IMR-90 (cell line): ENCODE measurements at regions not wholly inside any gene's neighbourhood (a gene's known extent, or its start where the extent isn't known, plus 50 kb on each side); places are given as distances from the start of the nearest gene placed in this dataset.

Experiments used
- ATAC-seq: fragments of 200-7000 bp; cut with Tn5 transposase; 2 replicates; pipeline ENCODE4 v1.9.1; 2020; ENCODE audit warnings: low read depth, mild to moderate bottlenecking, moderate library complexity
- BruUV-seq: library from RNA; stranded (reverse); fragments of 400-500 nt; replicated peaks from 2 replicates; lab custom pipeline; 2021; lab: Mats Ljungman, UMichigan
- CTCF ChIA-PET: fragments of 300-600 bp; formaldehyde crosslinking; extraction: SDS; loops from one replicate; lab custom pipeline; 2021; ENCODE audit warnings: antibody characterized with exemption; lab: Yijun Ruan, JAX
- POLR2A ChIA-PET: fragments of 300-600 bp; sonication (Branson Sonifier 250); formaldehyde crosslinking; loops from one replicate; lab custom pipeline; 2022; ENCODE audit warnings: antibody characterized with exemption; ENCODE audit not compliant: unreplicated experiment; lab: Charles Lee
- DNase-seq: peaks from one replicate; pipeline ENCODE4 v3.0.0; 2013
- H2AFZ ChIP-seq: replicated peaks from 2 replicates; pipeline ENCODE3; 2013; ENCODE audit warnings: low read length, mild to moderate bottlenecking; ENCODE audit not compliant: poor library complexity
- H2AK5ac ChIP-seq: 2 replicates; pipeline ENCODE4 v1.6.1; 2013; ENCODE audit warnings: low read depth, low read length, inconsistent platforms
- H2AK9ac ChIP-seq: replicated peaks from 2 replicates; pipeline ENCODE3; 2013; ENCODE audit warnings: mild to moderate bottlenecking, low read depth, low read length, moderate library complexity; ENCODE audit not compliant: poor library complexity
- H2BK120ac ChIP-seq: 2 replicates; pipeline ENCODE4 v1.6.1; 2013; ENCODE audit warnings: low read depth, low read length, inconsistent platforms
- H2BK15ac ChIP-seq: 3 replicates; pipeline ENCODE4 v1.6.1; 2013; ENCODE audit warnings: low read depth, low read length, inconsistent platforms
- H2BK20ac ChIP-seq: 2 replicates; pipeline ENCODE4 v1.6.1; 2013; ENCODE audit warnings: low read depth, mild to moderate bottlenecking, inconsistent platforms, low read length, moderate library complexity
- H2BK5ac ChIP-seq: 2 replicates; pipeline ENCODE4 v1.6.1; 2013; ENCODE audit warnings: mild to moderate bottlenecking, low read depth, low read length, inconsistent platforms; ENCODE audit not compliant: poor library complexity, severe bottlenecking
- H3K14ac ChIP-seq: replicated peaks from 2 replicates; pipeline ENCODE4 v1.6.1; 2013; ENCODE audit warnings: low read depth, low read length, inconsistent platforms
- H3K18ac ChIP-seq: 2 replicates; pipeline ENCODE4 v1.6.1; 2013; ENCODE audit warnings: low read depth, low read length, control low read depth
- H3K23ac ChIP-seq: 2 replicates; pipeline ENCODE4 v1.6.1; 2013; ENCODE audit warnings: low read depth, low read length, inconsistent platforms
- H3K27ac ChIP-seq: 2 replicates; pipeline ENCODE4 v1.5.1; 2013; ENCODE audit warnings: mild to moderate bottlenecking, control low read depth, low read length; ENCODE audit not compliant: insufficient read depth
- H3K27me3 ChIP-seq: 2 replicates; pipeline ENCODE4 v1.6.1; 2013; ENCODE audit warnings: low read length; ENCODE audit not compliant: control insufficient read depth, insufficient read depth
- H3K36me3 ChIP-seq: 2 replicates; pipeline ENCODE4 v1.6.1; 2013; ENCODE audit warnings: low read length, mixed read lengths; ENCODE audit not compliant: control insufficient read depth, insufficient read depth
- H3K4ac ChIP-seq: 2 replicates; pipeline ENCODE4 v1.6.1; 2013; ENCODE audit warnings: low read depth, low read length, inconsistent platforms
- H3K4me1 ChIP-seq: 2 replicates; pipeline ENCODE4 v1.6.1; 2013; ENCODE audit warnings: low read length, mixed read lengths; ENCODE audit not compliant: control insufficient read depth, insufficient read depth
- H3K4me2 ChIP-seq: 2 replicates; pipeline ENCODE4 v1.6.1; 2013; ENCODE audit warnings: low read depth, mild to moderate bottlenecking, control low read depth, low read length, moderate library complexity
- H3K4me3 ChIP-seq: 2 replicates; pipeline ENCODE4 v1.5.1; 2013; ENCODE audit warnings: low read depth, mild to moderate bottlenecking, control low read depth, low read length, moderate library complexity; ENCODE audit not compliant: insufficient read depth
- H3K56ac ChIP-seq: 2 replicates; pipeline ENCODE4 v1.6.1; 2013; ENCODE audit warnings: low read length, inconsistent platforms; ENCODE audit not compliant: insufficient read depth; ENCODE audit errors: extremely low read depth
- H3K79me1 ChIP-seq, 2 experiments: 2 replicates each; pipeline ENCODE4 v1.6.1; 2013; ENCODE audit warnings: low read length in 2 of 2, inconsistent platforms in 1 of 2, low read depth in 1 of 2
- H3K9ac ChIP-seq: 2 replicates; pipeline ENCODE4 v1.6.1; 2013; ENCODE audit warnings: low read depth, low read length, control low read depth
- H3K9me1 ChIP-seq: 2 replicates; pipeline ENCODE4 v1.6.1; 2013; ENCODE audit warnings: low read length, inconsistent platforms; ENCODE audit not compliant: insufficient read depth
- H3K9me3 ChIP-seq: 2 replicates; pipeline ENCODE4 v1.6.1; 2013; ENCODE audit warnings: low read length; ENCODE audit not compliant: control insufficient read depth, insufficient read depth
- H4K20me1 ChIP-seq: 2 replicates; pipeline ENCODE4 v1.6.1; 2013; ENCODE audit warnings: low read length, inconsistent platforms; ENCODE audit not compliant: insufficient read depth
- H4K5ac ChIP-seq: 2 replicates; pipeline ENCODE4 v1.6.1; 2013; ENCODE audit warnings: mild to moderate bottlenecking, low read depth, low read length, control low read depth
- H4K8ac ChIP-seq, 2 experiments: 2 replicates each; pipeline ENCODE4 v1.6.1; 2013; ENCODE audit warnings: low read depth in 2 of 2, low read length in 2 of 2, control low read depth in 1 of 2, inconsistent platforms in 1 of 2
- H4K91ac ChIP-seq: 2 replicates; pipeline ENCODE4 v1.6.1; 2013; ENCODE audit warnings: low read depth, low read length, inconsistent platforms; ENCODE audit not compliant: insufficient read depth
- BHLHE40 ChIP-seq: fragments of 150-350 bp; IDR thresholded peaks from 2 replicates; pipeline ENCODE4 v1.6.1; 2016; ENCODE audit warnings: mild to moderate bottlenecking, low read depth, low read length
- CEBPB ChIP-seq: IDR thresholded peaks from 2 replicates; pipeline ENCODE4 v1.6.1; 2012; ENCODE audit warnings: low read depth, low read length, improper control_type of control experiment
- CHD1 ChIP-seq: IDR thresholded peaks from 2 replicates; pipeline ENCODE4 v1.6.1; 2012; ENCODE audit warnings: low read depth, low read length, improper control_type of control experiment
- ELK1 ChIP-seq: fragments of 150-350 bp; IDR thresholded peaks from 2 replicates; pipeline ENCODE4 v1.6.1; 2016; ENCODE audit warnings: low read depth, mild to moderate bottlenecking, low read length, moderate library complexity, borderline replicate concordance
- FOS ChIP-seq: fragments of 150-350 bp; IDR thresholded peaks from 2 replicates; pipeline ENCODE4 v1.6.1; 2016; ENCODE audit warnings: low read depth, low read length
- MAFK ChIP-seq: IDR thresholded peaks from 2 replicates; pipeline ENCODE4 v1.6.1; 2012; ENCODE audit warnings: low read depth, low read length, improper control_type of control experiment
- MAZ ChIP-seq: IDR thresholded peaks from 2 replicates; pipeline ENCODE4 v1.6.1; 2012; ENCODE audit warnings: low read depth, mild to moderate bottlenecking, low read length, improper control_type of control experiment, moderate library complexity, borderline replicate concordance
- MXI1 ChIP-seq: IDR thresholded peaks from 2 replicates; pipeline ENCODE4 v1.6.1; 2012; ENCODE audit warnings: low read depth, mild to moderate bottlenecking, low read length, moderate library complexity, borderline replicate concordance
- NFE2L2 ChIP-seq: fragments of 150-350 bp; IDR thresholded peaks from 2 replicates; pipeline ENCODE4 v1.6.1; 2016; ENCODE audit warnings: low read depth, mild to moderate bottlenecking, low read length
- POLR2A ChIP-seq: IDR thresholded peaks from 2 replicates; pipeline ENCODE4 v1.6.1; 2012; ENCODE audit warnings: mild to moderate bottlenecking, low read depth, low read length
- RAD21 ChIP-seq: IDR thresholded peaks from 2 replicates; pipeline ENCODE4 v1.6.1; 2012; ENCODE audit warnings: low read length, improper control_type of control experiment
- RCOR1 ChIP-seq: IDR thresholded peaks from 2 replicates; pipeline ENCODE4 v1.6.1; 2012; ENCODE audit warnings: mild to moderate bottlenecking, low read length, improper control_type of control experiment; ENCODE audit not compliant: insufficient replicate concordance
- RFX5 ChIP-seq: IDR thresholded peaks from 2 replicates; pipeline ENCODE4 v1.8.0; 2012; ENCODE audit warnings: low read depth, mild to moderate bottlenecking, low read length, moderate library complexity
- SMC3 ChIP-seq: fragments of 150-350 bp; IDR thresholded peaks from 2 replicates; pipeline ENCODE4 v1.6.1; 2016; ENCODE audit warnings: low read depth, mild to moderate bottlenecking, antibody characterized with exemption, low read length, moderate library complexity
- USF2 ChIP-seq: fragments of 150-350 bp; IDR thresholded peaks from 2 replicates; pipeline ENCODE4 v1.6.1; 2017; ENCODE audit warnings: mild to moderate bottlenecking, antibody characterized with exemption, low read length, low read depth
- WGBS, 2 experiments: methylation state at CpG; one replicate each; pipeline versions ENCODE4 v1.1.5 to v1.1.7; 2013; ENCODE audit warnings: missing lambda C conversion rate in 2 of 2; ENCODE audit not compliant: insufficient read length in 1 of 2; ENCODE audit errors: extremely low coverage in 2 of 2; 5-methylcytosine and 5-hydroxymethylcytosine counted together
- dilution Hi-C: fragments of 300-500 bp; cut with HindIII; formaldehyde crosslinking; loops from one replicate; pipeline ENCODE4 v1.14.3; 2018; ENCODE audit warnings: low sequenced_read_pairs; ENCODE audit not compliant: unreplicated experiment
- in situ Hi-C: fragments of 300-500 bp; cut with MboI; formaldehyde crosslinking; loops from 3 replicates; pipeline ENCODE4 v1.14.3; 2019; ENCODE audit warnings: low sequenced_read_pairs, inconsistent platforms, mixed read lengths
- intact Hi-C: fragments of 100-400 bp; cut with micrococcal nuclease; formaldehyde crosslinking; loops from 2 replicates; pipeline ENCODE4 v1.10.0; 2022

- Histone ChIP-seq H2AK5ac (peak overlapping the region; percentile 47; the same call in 1 of the 2 replicates), H3K4me1 (peaks cover 3% of the 10 kb centered on the region), H3K4me3 (no peak overlapping the region), H3K27me3 (no peaks in the 10 kb centered on the region), H3K23ac (no peak overlapping the region), H2BK5ac (no peak overlapping the region), H3K4me2 (peak overlapping the region; percentile 49), H4K8ac (no peak overlapping the region), H3K18ac (peak overlapping the region; percentile 74; the same call in 1 of the 2 replicates), H2BK20ac (peak overlapping the region; percentile 51; the same call in 1 of the 2 replicates), H4K20me1 (no peaks in the 10 kb centered on the region), H3K56ac (no peak overlapping the region), H4K91ac (no peak overlapping the region), H3K79me1 (no peaks in the 10 kb centered on the region), H2BK15ac (no peak overlapping the region; the same call in 2 of the 3 replicates), H3K36me3 (no peaks in the 10 kb centered on the region), H3K9ac (no peak overlapping the region), H4K5ac (peak overlapping the region; percentile 77), H3K14ac (0 out of 2 replicates have a peak overlapping the region, but pooled peaks have one; percentile 74), H2BK120ac (peak overlapping the region; percentile 62; the same call in 1 of the 2 replicates), H3K9me3 (no peaks in the 10 kb centered on the region), H2AK9ac (no peak overlapping the region), H3K9me1 (peaks cover 3% of the 10 kb centered on the region; the same call in 1 of the 2 replicates), H3K27ac (peak overlapping the region; percentile 17; the same call in 1 of the 2 replicates), H2AFZ (no peak overlapping the region), H3K4ac (peak overlapping the region; percentile 23; the same call in 1 of the 2 replicates)
- POLR2A ChIA-PET, result no interaction called here
- CTCF ChIA-PET, result interaction anchor here (1.5 kb wide), 1 partner anchor 12 kb away, joined by 4 read pairs; no protein-coding TSS in a partner anchor
- WGBS, 2 experiments, result 40% methylated on average over 1 of the region's 7 CpGs; no CpG with 5 or more reads in 1 of the 2 experiments
- in situ Hi-C loops, result no loop called here
- BruUV-seq, result no TSS peak
- intact Hi-C loops, result no loop called here
- peak; percentile 14; the same call in 1 of the 2 replicates for ATAC-seq
- dilution Hi-C loops, result no loop called here
- no peak for DNase-seq
- TF ChIP-seq FOS (no peak), RCOR1 (no peak), RAD21 (no peak), NFE2L2 (no peak), ELK1 (no peak), MAZ (no peak), USF2 (no peak), MAFK (no peak), POLR2A (no peak), SMC3 (no peak), BHLHE40 (no peak), MXI1 (no peak), RFX5 (no peak), CEBPB (no peak), CHD1 (no peak)
These were observed 222.8 kb upstream of the TBL1XR1 start for GRCh38 chr3:177419904-177420601.
